ENCODE measurements at regions not wholly inside any gene's neighbourhood (a gene's known extent, or its start where the extent isn't known, plus 50 kb on each side); places are given as distances from the start of the nearest gene placed in this dataset.

DNA sequence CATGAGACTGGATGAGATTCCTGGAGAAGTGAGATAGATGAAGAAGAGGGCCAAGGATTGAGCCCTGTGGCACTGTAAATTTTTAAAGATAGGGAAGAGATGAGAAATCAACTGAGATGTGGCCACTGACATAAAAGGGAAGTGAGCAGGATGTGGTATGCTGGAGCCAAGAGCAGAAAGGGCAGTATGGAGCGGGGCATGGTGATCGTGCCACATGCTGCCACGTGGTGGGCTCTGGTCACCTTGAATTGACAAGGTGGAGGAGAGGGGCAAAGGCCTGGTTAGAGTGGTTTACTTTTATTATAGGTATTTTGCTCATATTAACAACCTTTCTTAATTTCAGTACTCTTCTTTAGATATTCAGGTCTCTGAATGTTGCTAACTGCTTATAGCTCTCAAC is 257.9 kb downstream of the NEDD1 start:
- no peaks in the 10 kb centered on the region for H3K4me1 ChIP-seq (ENCODE audit: control insufficient read depth, insufficient read depth, low read length)
- TF ChIP-seq, protein P1, sequence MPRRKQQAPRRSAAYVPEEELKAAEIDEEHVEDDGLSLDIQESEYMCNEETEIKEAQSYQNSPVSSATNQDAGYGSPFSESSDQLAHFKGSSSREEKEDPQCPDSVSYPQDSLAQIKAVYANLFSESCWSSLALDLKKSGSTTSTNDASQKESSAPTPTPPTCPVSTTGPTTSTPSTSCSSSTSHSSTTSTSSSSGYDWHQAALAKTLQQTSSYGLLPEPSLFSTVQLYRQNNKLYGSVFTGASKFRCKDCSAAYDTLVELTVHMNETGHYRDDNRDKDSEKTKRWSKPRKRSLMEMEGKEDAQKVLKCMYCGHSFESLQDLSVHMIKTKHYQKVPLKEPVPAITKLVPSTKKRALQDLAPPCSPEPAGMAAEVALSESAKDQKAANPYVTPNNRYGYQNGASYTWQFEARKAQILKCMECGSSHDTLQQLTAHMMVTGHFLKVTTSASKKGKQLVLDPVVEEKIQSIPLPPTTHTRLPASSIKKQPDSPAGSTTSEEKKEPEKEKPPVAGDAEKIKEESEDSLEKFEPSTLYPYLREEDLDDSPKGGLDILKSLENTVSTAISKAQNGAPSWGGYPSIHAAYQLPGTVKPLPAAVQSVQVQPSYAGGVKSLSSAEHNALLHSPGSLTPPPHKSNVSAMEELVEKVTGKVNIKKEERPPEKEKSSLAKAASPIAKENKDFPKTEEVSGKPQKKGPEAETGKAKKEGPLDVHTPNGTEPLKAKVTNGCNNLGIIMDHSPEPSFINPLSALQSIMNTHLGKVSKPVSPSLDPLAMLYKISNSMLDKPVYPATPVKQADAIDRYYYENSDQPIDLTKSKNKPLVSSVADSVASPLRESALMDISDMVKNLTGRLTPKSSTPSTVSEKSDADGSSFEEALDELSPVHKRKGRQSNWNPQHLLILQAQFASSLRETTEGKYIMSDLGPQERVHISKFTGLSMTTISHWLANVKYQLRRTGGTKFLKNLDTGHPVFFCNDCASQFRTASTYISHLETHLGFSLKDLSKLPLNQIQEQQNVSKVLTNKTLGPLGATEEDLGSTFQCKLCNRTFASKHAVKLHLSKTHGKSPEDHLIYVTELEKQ (tag by site-specific recombination; IDR thresholded peaks at IDR 0.05; ENCODE audit: borderline replicate concordance): no peak
- TF ChIP-seq ZNF121 (tag by site-specific recombination; IDR thresholded peaks at IDR 0.05) (no peak), ZNF211 (tag by site-specific recombination; IDR thresholded peaks at IDR 0.05; ENCODE audit: low read depth) (no peak), ZNF155 (tag by site-specific recombination; IDR thresholded peaks at IDR 0.05) (no peak), BCL11B (tag by site-specific recombination; IDR thresholded peaks at IDR 0.05; ENCODE audit: low read depth) (no peak), SP2 (tag by site-specific recombination; IDR thresholded peaks at IDR 0.05) (no peak), YY2 (tag by site-specific recombination; IDR thresholded peaks at IDR 0.05) (no peak), YY1 (tag by site-specific recombination; IDR thresholded peaks at IDR 0.05) (no peak), ZFP3 (tag by site-specific recombination; IDR thresholded peaks at IDR 0.05; ENCODE audit: low read depth) (no peak), ZNF571 (tag by site-specific recombination; IDR thresholded peaks at IDR 0.05) (no peak), MYNN (tag by site-specific recombination; IDR thresholded peaks at IDR 0.05; ENCODE audit: borderline replicate concordance) (no peak), ZNF354C (tag by site-specific recombination; IDR thresholded peaks at IDR 0.05; ENCODE audit: borderline replicate concordance, low read depth) (no peak), OVOL3 (tag by site-specific recombination; IDR thresholded peaks at IDR 0.05) (no peak), TCF7L2 (IDR thresholded peaks at IDR 0.05; ENCODE audit: borderline replicate concordance, low read depth, low read length) (no peak), ZNF292 (tag by site-specific recombination; IDR thresholded peaks at IDR 0.05; ENCODE audit: borderline replicate concordance, low read depth) (no peak)
- TF ChIP-seq, protein P2, sequence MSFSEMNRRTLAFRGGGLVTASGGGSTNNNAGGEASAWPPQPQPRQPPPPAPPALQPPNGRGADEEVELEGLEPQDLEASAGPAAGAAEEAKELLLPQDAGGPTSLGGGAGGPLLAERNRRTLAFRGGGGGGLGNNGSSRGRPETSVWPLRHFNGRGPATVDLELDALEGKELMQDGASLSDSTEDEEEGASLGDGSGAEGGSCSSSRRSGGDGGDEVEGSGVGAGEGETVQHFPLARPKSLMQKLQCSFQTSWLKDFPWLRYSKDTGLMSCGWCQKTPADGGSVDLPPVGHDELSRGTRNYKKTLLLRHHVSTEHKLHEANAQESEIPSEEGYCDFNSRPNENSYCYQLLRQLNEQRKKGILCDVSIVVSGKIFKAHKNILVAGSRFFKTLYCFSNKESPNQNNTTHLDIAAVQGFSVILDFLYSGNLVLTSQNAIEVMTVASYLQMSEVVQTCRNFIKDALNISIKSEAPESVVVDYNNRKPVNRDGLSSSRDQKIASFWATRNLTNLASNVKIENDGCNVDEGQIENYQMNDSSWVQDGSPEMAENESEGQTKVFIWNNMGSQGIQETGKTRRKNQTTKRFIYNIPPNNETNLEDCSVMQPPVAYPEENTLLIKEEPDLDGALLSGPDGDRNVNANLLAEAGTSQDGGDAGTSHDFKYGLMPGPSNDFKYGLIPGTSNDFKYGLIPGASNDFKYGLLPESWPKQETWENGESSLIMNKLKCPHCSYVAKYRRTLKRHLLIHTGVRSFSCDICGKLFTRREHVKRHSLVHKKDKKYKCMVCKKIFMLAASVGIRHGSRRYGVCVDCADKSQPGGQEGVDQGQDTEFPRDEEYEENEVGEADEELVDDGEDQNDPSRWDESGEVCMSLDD (tag by site-specific recombination; IDR thresholded peaks at IDR 0.05): no peak
- TF ChIP-seq, protein P3, sequence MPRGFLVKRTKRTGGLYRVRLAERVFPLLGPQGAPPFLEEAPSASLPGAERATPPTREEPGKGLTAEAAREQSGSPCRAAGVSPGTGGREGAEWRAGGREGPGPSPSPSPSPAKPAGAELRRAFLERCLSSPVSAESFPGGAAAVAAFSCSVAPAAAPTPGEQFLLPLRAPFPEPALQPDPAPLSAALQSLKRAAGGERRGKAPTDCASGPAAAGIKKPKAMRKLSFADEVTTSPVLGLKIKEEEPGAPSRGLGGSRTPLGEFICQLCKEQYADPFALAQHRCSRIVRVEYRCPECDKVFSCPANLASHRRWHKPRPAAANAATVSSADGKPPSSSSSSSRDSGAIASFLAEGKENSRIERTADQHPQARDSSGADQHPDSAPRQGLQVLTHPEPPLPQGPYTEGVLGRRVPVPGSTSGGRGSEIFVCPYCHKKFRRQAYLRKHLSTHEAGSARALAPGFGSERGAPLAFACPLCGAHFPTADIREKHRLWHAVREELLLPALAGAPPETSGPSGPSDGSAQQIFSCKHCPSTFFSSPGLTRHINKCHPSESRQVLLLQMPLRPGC (tag by site-specific recombination; IDR thresholded peaks at IDR 0.05): no peak
- TF ChIP-seq, protein P4, sequence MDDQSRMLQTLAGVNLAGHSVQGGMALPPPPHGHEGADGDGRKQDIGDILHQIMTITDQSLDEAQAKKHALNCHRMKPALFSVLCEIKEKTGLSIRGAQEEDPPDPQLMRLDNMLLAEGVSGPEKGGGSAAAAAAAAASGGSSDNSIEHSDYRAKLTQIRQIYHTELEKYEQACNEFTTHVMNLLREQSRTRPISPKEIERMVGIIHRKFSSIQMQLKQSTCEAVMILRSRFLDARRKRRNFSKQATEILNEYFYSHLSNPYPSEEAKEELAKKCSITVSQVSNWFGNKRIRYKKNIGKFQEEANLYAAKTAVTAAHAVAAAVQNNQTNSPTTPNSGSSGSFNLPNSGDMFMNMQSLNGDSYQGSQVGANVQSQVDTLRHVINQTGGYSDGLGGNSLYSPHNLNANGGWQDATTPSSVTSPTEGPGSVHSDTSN (CRISPR knock-in tag; IDR thresholded peaks at IDR 0.05): no peak
- ChIA-PET POLR2A (no interaction called here), CTCF (interaction anchor here (0.6 kb wide), 1 partner anchor 720 kb away, joined by 6 read pairs; no protein-coding TSS in a partner anchor)
- H3K4me3 ChIP-seq (ENCODE audit: low read depth, low read length): no peak overlapping the region
- H3K9me3 ChIP-seq (ENCODE audit: control insufficient read depth, insufficient read depth, low read depth, low read length): no peaks in the 10 kb centered on the region
- no peaks in the 10 kb centered on the region for H3K36me3 ChIP-seq (ENCODE audit: control insufficient read depth in 2 of 2, insufficient read depth in 1 of 2, low read length in 2 of 2)
- no peak overlapping the region for H3K27ac ChIP-seq (ENCODE audit: extremely low read depth, low read depth, low read length)
